ENCODE measurements at regions not wholly inside any gene's neighbourhood (a gene's known extent, or its start where the extent isn't known, plus 50 kb on each side); places are given as distances from the start of the nearest gene placed in this dataset.

DNA sequence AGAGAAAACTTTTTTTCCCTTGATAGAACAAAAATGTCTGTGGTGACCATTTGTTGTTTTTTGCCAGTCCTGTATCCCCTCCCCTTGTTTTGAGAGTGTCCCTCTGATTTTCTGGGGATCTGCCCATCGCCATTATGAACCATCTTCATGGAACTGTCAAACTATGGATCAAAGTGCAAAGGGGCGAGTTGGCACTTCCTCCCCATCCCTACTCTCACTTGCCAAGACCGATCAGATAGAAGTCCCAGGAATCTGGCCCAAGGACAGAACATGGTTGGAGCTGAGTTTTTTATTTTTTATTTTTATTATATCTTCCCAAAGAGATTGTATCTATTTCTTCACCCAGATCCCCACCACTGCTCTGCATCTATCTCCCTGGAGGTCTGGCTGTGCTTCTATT is 221.4 kb downstream of the IKZF2 start:
- Histone ChIP-seq H3K4me3 (ENCODE audit: low read length) (no peak overlapping the region), H3K9me3 (ENCODE audit: control insufficient read depth, insufficient read depth, low read length) (no peaks in the 10 kb centered on the region), H3K27me3 (ENCODE audit: control insufficient read depth, insufficient read depth, low read length) (no peaks in the 10 kb centered on the region), H3K36me3 (ENCODE audit: control insufficient read depth, insufficient read depth, low read length) (no peaks in the 10 kb centered on the region), H3K4me1 (ENCODE audit: control insufficient read depth, insufficient read depth, low read length) (no peaks in the 10 kb centered on the region), H3K27ac (ENCODE audit: low read length) (no peak overlapping the region)
- DNase-seq (ENCODE audit: low read depth, low spot score) = no peak
- WGBS (ENCODE audit: insufficient coverage, insufficient read length) = no CpG with 5 or more reads among the region's 3 CpGs

DNA sequence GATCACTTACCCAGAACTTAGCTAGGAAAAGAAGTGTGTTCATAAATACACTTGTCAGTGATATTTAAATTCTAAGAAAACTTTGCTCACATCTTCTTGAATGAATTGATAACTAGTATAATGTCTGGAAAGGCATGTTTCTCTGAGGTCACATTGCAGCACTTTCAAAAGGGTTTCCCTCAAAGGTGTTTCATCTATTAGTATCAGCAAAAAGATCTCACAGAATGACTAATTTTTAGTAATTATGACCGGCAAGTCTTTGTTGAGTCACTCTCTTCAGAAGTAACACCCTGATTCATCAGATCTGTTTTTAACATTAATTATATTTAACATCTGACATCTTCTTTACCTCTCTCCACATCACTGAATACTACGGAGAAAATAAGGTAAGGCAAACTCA is 222.3 kb downstream of the IKZF2 start:
- no peaks in the 10 kb centered on the region for H3K36me3 ChIP-seq (ENCODE audit: control insufficient read depth, insufficient read depth, low read length)
- no peaks in the 10 kb centered on the region for H3K27me3 ChIP-seq (ENCODE audit: control insufficient read depth, insufficient read depth, low read length)
- no peak overlapping the region for H3K27ac ChIP-seq (ENCODE audit: low read length)
- H3K4me1 ChIP-seq (ENCODE audit: control insufficient read depth, insufficient read depth, low read length) = no peaks in the 10 kb centered on the region
- no peak for DNase-seq (ENCODE audit: low read depth, low spot score)
- no peaks in the 10 kb centered on the region for H3K9me3 ChIP-seq (ENCODE audit: control insufficient read depth, insufficient read depth, low read length)
- no peak overlapping the region for H3K4me3 ChIP-seq (ENCODE audit: low read length)
- WGBS (ENCODE audit: insufficient coverage, insufficient read length) = no CpG with 5 or more reads among the region's 2 CpGs

GRCh38 chr2:212928681-212929080 is 222.7 kb downstream of the IKZF2 start:
- no peak overlapping the region for H3K27ac ChIP-seq (ENCODE audit: low read length)
- H3K27me3 ChIP-seq (ENCODE audit: control insufficient read depth, insufficient read depth, low read length) = no peaks in the 10 kb centered on the region
- H3K9me3 ChIP-seq (ENCODE audit: control insufficient read depth, insufficient read depth, low read length) = no peaks in the 10 kb centered on the region
- DNase-seq (ENCODE audit: low read depth, low spot score) = no peak
- H3K36me3 ChIP-seq (ENCODE audit: control insufficient read depth, insufficient read depth, low read length) = no peaks in the 10 kb centered on the region
- no peak overlapping the region for H3K4me3 ChIP-seq (ENCODE audit: low read length)
- WGBS (ENCODE audit: insufficient coverage, insufficient read length) = no CpG with 5 or more reads among the region's 4 CpGs
- no peaks in the 10 kb centered on the region for H3K4me1 ChIP-seq (ENCODE audit: control insufficient read depth, insufficient read depth, low read length)

DNA sequence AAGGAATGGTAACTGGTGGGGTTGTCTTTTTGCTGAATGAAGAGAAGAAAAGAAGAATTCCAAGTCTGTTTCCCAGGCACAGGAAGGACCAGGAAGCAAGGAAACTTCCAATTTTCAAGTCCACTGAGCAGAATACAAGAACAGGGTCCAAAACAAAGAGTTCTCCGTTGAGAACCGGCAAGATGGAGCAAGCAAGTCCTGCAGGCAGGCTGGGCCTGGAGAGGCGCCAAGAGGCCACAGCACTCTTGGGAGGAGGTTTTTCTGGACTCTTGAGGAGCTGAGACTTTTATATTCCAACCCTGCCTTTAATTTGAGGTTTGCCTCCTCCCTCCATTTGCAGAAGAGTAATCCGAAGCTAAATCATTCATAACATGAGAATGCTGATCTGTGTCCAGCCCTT is 224.5 kb downstream of the IKZF2 start:
- H3K4me1 ChIP-seq (ENCODE audit: control insufficient read depth, insufficient read depth, low read length) = no peaks in the 10 kb centered on the region
- no peaks in the 10 kb centered on the region for H3K36me3 ChIP-seq (ENCODE audit: control insufficient read depth, insufficient read depth, low read length)
- no peaks in the 10 kb centered on the region for H3K9me3 ChIP-seq (ENCODE audit: control insufficient read depth, insufficient read depth, low read length)
- no peak overlapping the region for H3K27ac ChIP-seq (ENCODE audit: low read length)
- no peak overlapping the region for H3K4me3 ChIP-seq (ENCODE audit: low read length)
- no peak for DNase-seq (ENCODE audit: low read depth, low spot score)
- H3K27me3 ChIP-seq (ENCODE audit: control insufficient read depth, insufficient read depth, low read length) = no peaks in the 10 kb centered on the region
- WGBS (ENCODE audit: insufficient coverage, insufficient read length) = no CpG with 5 or more reads among the region's 4 CpGs

GRCh38 chr2:212923393-212923792 is 228.0 kb downstream of the IKZF2 start:
- no CpG with 5 or more reads among the region's 1 CpG for WGBS (ENCODE audit: insufficient coverage, insufficient read length)
- H3K27ac ChIP-seq (ENCODE audit: low read length) = no peak overlapping the region
- no peaks in the 10 kb centered on the region for H3K36me3 ChIP-seq (ENCODE audit: control insufficient read depth, insufficient read depth, low read length)
- H3K27me3 ChIP-seq (ENCODE audit: control insufficient read depth, insufficient read depth, low read length) = no peaks in the 10 kb centered on the region
- H3K4me3 ChIP-seq (ENCODE audit: low read length) = no peak overlapping the region
- no peak for DNase-seq (ENCODE audit: low read depth, low spot score)
- peaks cover 3% of the 10 kb centered on the region; the same call in 1 of the 2 replicates for H3K4me1 ChIP-seq (ENCODE audit: control insufficient read depth, insufficient read depth, low read length)
- H3K9me3 ChIP-seq (ENCODE audit: control insufficient read depth, insufficient read depth, low read length) = no peaks in the 10 kb centered on the region

- Histone ChIP-seq H3K36me3 (ENCODE audit: control insufficient read depth, insufficient read depth, low read length) (no peaks in the 10 kb centered on the region), H3K27me3 (ENCODE audit: control insufficient read depth, insufficient read depth, low read length) (no peaks in the 10 kb centered on the region), H3K4me1 (ENCODE audit: control insufficient read depth, insufficient read depth, low read length) (peaks cover 3% of the 10 kb centered on the region; the same call in 1 of the 2 replicates), H3K4me3 (ENCODE audit: low read length) (no peak overlapping the region), H3K27ac (ENCODE audit: low read length) (no peak overlapping the region), H3K9me3 (ENCODE audit: control insufficient read depth, insufficient read depth, low read length) (no peaks in the 10 kb centered on the region)
- WGBS (ENCODE audit: insufficient coverage, insufficient read length) = no CpG with 5 or more reads among the region's 2 CpGs
- DNase-seq (ENCODE audit: low read depth, low spot score) = no peak
These were observed 228.7 kb downstream of the IKZF2 start for GRCh38 chr2:212922701-212923100.

DNA sequence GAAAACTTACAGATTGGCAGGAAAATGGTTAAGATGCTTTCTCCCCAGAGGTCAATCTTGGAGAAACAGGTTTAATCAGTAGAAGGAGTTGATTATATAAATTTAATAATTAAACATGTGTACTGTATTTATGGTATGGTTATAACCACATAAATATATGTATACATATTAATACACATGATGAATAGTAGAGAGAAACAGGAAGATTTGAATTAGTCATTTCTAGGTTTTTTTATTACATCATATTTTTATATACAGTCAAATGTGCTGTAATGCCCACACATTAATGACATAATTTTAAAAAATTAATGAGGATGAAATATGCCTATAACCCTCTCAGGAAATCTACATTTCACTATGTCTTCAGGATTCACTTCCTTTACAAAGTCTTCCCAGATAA is 229.7 kb downstream of the IKZF2 start:
- Histone ChIP-seq H3K9me3 (ENCODE audit: control insufficient read depth, insufficient read depth, low read length) (no peaks in the 10 kb centered on the region), H3K27me3 (ENCODE audit: control insufficient read depth, insufficient read depth, low read length) (no peaks in the 10 kb centered on the region), H3K36me3 (ENCODE audit: control insufficient read depth, insufficient read depth, low read length) (no peaks in the 10 kb centered on the region), H3K27ac (ENCODE audit: low read length) (no peak overlapping the region), H3K4me1 (ENCODE audit: control insufficient read depth, insufficient read depth, low read length) (peaks cover 4% of the 10 kb centered on the region; the same call in 1 of the 2 replicates), H3K4me3 (ENCODE audit: low read length) (no peak overlapping the region)
- DNase-seq (ENCODE audit: low read depth, low spot score) = no peak

DNA sequence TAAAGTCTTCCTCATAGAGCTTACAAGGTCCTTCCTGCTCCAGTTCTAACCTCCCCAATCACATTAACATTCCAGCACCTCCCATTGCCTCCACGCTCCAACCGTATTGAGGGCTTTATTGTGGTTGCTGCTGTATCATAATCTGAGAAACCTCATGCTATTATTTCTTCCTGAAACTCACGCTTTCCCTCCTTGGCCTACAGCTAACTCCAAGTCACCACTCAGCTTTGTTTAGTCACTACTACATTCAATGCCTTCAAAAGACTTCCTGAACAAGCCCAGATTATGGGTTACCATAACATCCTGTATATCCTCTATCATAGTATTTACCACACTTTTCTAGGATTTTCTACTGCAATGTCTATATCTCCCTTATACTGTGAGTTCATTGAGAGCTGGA is 230.4 kb downstream of the IKZF2 start:
- WGBS (ENCODE audit: insufficient coverage, insufficient read length) = no CpG with 5 or more reads among the region's 3 CpGs
- Histone ChIP-seq H3K9me3 (ENCODE audit: control insufficient read depth, insufficient read depth, low read length) (no peaks in the 10 kb centered on the region), H3K27me3 (ENCODE audit: control insufficient read depth, insufficient read depth, low read length) (no peaks in the 10 kb centered on the region), H3K27ac (ENCODE audit: low read length) (no peak overlapping the region), H3K36me3 (ENCODE audit: control insufficient read depth, insufficient read depth, low read length) (no peaks in the 10 kb centered on the region), H3K4me1 (ENCODE audit: control insufficient read depth, insufficient read depth, low read length) (peaks cover 4% of the 10 kb centered on the region; the same call in 1 of the 2 replicates), H3K4me3 (ENCODE audit: low read length) (no peak overlapping the region)
- DNase-seq (ENCODE audit: low read depth, low spot score) = no peak

- Histone ChIP-seq H3K9me3 (ENCODE audit: control insufficient read depth, insufficient read depth, low read length) (no peaks in the 10 kb centered on the region), H3K27me3 (ENCODE audit: control insufficient read depth, insufficient read depth, low read length) (no peaks in the 10 kb centered on the region), H3K27ac (ENCODE audit: low read length) (no peak overlapping the region), H3K36me3 (ENCODE audit: control insufficient read depth, insufficient read depth, low read length) (no peaks in the 10 kb centered on the region), H3K4me3 (ENCODE audit: low read length) (no peak overlapping the region), H3K4me1 (ENCODE audit: control insufficient read depth, insufficient read depth, low read length) (peaks cover 4% of the 10 kb centered on the region; the same call in 1 of the 2 replicates)
- DNase-seq (ENCODE audit: low read depth, low spot score) = no peak
- WGBS (ENCODE audit: insufficient coverage, insufficient read length) = no CpG with 5 or more reads among the region's 2 CpGs
These were observed 232.2 kb downstream of the IKZF2 start for GRCh38 chr2:212919238-212919637.

DNA sequence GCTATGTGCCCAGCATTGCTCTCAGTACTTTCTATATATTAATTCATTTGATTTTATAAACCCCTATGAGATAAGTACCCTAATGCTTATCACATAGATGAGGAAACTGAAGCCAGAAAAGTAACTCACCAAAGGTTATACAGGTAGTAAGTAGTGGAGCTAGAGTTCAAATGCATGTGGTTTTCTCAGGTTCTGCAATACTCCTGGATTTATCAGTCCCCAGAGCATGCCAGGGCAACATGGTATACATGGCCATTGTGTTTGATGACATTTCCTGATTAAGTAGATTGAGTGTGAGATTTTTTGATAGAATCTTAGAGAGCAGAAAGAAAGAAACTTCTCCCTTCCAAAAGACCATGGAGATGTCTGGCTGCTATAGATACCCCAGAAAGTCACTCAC is 233.1 kb downstream of the IKZF2 start:
- H3K9me3 ChIP-seq (ENCODE audit: control insufficient read depth, insufficient read depth, low read length) = no peaks in the 10 kb centered on the region
- DNase-seq (ENCODE audit: low read depth, low spot score) = no peak
- H3K27me3 ChIP-seq (ENCODE audit: control insufficient read depth, insufficient read depth, low read length) = no peaks in the 10 kb centered on the region
- H3K4me3 ChIP-seq (ENCODE audit: low read length) = no peak overlapping the region
- no peak overlapping the region for H3K27ac ChIP-seq (ENCODE audit: low read length)
- H3K4me1 ChIP-seq (ENCODE audit: control insufficient read depth, insufficient read depth, low read length) = peaks cover 4% of the 10 kb centered on the region; the same call in 1 of the 2 replicates
- no peaks in the 10 kb centered on the region for H3K36me3 ChIP-seq (ENCODE audit: control insufficient read depth, insufficient read depth, low read length)

GRCh38 chr2:212915121-212915782 is 236.2 kb downstream of the IKZF2 start:
- peaks cover 4% of the 10 kb centered on the region; the same call in 1 of the 2 replicates for H3K4me1 ChIP-seq (ENCODE audit: control insufficient read depth, insufficient read depth, low read length)
- H3K27me3 ChIP-seq (ENCODE audit: control insufficient read depth, insufficient read depth, low read length) = no peaks in the 10 kb centered on the region
- no peaks in the 10 kb centered on the region for H3K36me3 ChIP-seq (ENCODE audit: control insufficient read depth, insufficient read depth, low read length)
- H3K9me3 ChIP-seq (ENCODE audit: control insufficient read depth, insufficient read depth, low read length) = no peaks in the 10 kb centered on the region
- no peak for DNase-seq (ENCODE audit: low read depth, low spot score)
- no peak overlapping the region for H3K4me3 ChIP-seq (ENCODE audit: low read length)
- H3K27ac ChIP-seq (ENCODE audit: low read length) = no peak overlapping the region
- WGBS (ENCODE audit: insufficient coverage, insufficient read length) = no CpG with 5 or more reads among the region's 4 CpGs

Data from iPS DF 6.9 (cell line).